ENCODE measurements at regions not wholly inside any gene's neighbourhood (a gene's known extent, or its start where the extent isn't known, plus 50 kb on each side); places are given as distances from the start of the nearest gene placed in this dataset.

- TF ChIP-seq CTCF (IDR thresholded peaks at IDR 0.05) = no peak
- no peak for TF ChIP-seq EZH2 (IDR thresholded peaks at IDR 0.05; ENCODE audit: borderline replicate concordance, insufficient read depth, low read depth, low read length, poor library complexity, severe bottlenecking)
Observed at GRCh38 chr2:196362973-196363549, 191.7 kb upstream of the STK17B start.
